ENCODE measurements at regions not wholly inside any gene's neighbourhood (a gene's known extent, or its start where the extent isn't known, plus 50 kb on each side); places are given as distances from the start of the nearest gene placed in this dataset.

DNA sequence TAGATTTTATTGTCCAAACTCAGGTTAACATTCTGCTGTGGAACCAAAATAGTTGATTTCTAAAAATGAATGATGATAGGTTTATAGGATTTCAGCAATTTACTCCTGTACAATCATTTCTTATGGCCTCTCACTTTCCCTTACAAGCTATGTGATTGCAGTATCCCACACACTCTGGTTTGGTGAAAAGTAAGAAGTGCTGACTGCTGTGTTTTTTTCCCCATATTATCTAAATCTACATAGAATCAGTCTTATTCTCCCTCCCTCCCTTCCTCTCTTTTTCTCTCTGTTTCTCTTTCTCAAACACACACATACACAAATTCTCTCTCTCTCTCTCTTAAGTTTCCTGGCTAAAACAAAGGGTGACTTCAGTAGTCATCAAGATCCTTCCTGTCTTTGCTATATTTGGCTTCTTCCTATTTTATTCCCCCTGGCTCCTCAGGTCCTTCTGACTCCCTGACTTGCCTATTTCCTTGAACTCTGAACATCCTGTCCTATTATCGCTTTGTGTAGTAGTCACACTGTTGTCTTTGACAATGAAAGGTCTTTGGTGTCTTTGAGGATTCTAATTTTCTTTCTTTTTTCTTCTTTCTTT is 55.9 kb upstream of the HAPLN1 start:
- Histone ChIP-seq H3K4me1 (ENCODE audit: insufficient read depth, poor library complexity, severe bottlenecking) (no peaks in the 10 kb centered on the region), H3K4me3 (ENCODE audit: severe bottlenecking) (no peak overlapping the region), H3K36me3 (ENCODE audit: low read depth) (no peaks in the 10 kb centered on the region), H3K27me3 (ENCODE audit: insufficient read depth, poor library complexity, severe bottlenecking) (no peaks in the 10 kb centered on the region), H3K9me3 (ENCODE audit: severe bottlenecking) (no peaks in the 10 kb centered on the region), H3K27ac (ENCODE audit: poor library complexity, severe bottlenecking) (no peak overlapping the region)
- TF ChIP-seq CTCF (IDR thresholded peaks at IDR 0.05; ENCODE audit: poor library complexity, severe bottlenecking): no peak
- DNase-seq (ENCODE audit: low spot score) (no peak), ATAC-seq (ENCODE audit: low read depth) (no peak)

Data from RWPE2 (cell line).